Midbrain (tissue), 1 donor: ENCODE measurements at regions not wholly inside any gene's neighbourhood (a gene's known extent, or its start where the extent isn't known, plus 50 kb on each side); places are given as distances from the start of the nearest gene placed in this dataset.
A peak's percentile ranks its signal among the peaks of the same experiment; 100 is the strongest.

Experiments used
- DNase-seq: peaks from one replicate; lab custom pipeline; 2025; lab: John Stamatoyannopoulos, UW

GRCh38 chr13:94968757-94969086, 256.4 kb upstream of the SOX21 start:
- no peak for DNase-seq

DNA sequence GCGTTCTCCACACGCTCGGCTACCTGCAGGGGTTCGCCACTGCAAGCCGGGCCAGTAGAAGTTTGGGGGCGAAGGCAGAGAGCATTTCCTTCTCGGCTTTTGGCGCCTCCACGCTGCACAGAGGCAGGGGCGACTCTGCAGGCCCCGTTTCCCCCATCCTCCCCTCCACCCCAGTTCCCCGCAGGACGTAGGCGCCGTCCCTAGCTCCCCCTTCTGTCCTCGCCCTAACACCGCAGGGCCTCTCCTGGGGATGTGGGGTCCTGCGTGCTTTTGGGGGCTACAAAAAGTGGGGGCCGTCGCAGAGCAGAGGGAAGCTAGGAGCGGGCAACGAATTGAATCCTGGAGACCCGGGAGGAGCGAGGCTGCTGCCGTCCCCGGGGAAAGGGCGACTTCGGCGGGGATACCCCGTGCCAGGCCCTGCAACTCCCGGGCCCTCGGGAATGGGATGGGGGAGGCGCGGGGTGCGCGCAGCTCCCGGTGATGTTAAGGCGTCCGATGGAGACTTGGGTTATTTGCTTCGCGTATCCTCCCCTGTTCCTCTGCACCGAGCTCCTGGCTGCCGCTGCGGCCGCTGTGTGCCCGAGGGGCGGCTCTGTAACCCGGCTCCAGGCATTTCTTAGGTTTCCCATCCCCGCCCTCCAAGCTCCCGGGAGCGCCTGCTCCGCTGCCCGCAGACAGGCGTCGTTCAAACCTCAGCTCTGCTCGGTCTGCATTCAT, 255.9 kb upstream of the SOX21 start:
- peak; percentile 47 for DNase-seq

- DNase-seq, result peak; percentile 46
Measured at GRCh38 chr13:94967183-94968039, 255.1 kb upstream of the SOX21 start.

GRCh38 chr13:94966422-94966955, 254.1 kb upstream of the SOX21 start:
- DNase-seq, result no peak

- peak; percentile 7 for DNase-seq
Measured at GRCh38 chr13:94959626-94960025, 247.3 kb upstream of the SOX21 start.

DNA sequence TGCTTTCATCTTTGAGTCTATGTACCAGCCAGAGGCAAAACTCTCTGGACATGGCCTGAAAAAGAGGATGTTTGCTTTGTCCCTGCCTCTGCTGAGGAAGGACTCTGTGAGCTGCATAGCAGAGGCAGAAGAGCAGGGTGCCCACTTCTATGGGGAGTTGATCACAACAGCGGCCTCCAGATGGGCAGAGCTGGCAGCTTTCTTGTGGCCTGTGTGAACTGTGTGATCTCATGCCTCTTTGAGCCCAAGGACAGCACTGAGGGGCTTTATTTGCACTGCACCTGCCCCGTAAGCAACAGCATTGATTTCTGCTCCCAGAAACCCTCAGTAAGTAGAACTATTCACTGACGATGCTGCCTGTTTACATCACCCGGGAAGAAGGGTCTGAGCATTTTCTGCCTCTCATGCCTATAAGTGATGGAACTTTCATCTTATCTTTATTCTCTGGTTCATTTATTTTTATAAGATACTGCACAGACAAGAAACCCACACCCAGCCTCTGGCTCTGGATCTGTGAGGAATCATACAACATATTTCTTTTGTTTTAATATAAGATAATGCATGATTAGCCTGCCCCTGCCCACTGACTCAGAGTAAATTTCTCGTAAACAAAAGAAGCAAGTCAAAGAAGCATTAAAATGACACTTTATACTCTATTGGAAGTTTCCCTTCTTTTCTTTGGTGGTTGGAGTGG, 244.2 kb upstream of the SOX21 start:
- DNase-seq, result peak; percentile 6

- no peak for DNase-seq
Measured at GRCh38 chr13:94952787-94953186, 240.4 kb upstream of the SOX21 start.

GRCh38 chr13:94950303-94950702, 238.0 kb upstream of the SOX21 start:
- DNase-seq, result no peak

DNA sequence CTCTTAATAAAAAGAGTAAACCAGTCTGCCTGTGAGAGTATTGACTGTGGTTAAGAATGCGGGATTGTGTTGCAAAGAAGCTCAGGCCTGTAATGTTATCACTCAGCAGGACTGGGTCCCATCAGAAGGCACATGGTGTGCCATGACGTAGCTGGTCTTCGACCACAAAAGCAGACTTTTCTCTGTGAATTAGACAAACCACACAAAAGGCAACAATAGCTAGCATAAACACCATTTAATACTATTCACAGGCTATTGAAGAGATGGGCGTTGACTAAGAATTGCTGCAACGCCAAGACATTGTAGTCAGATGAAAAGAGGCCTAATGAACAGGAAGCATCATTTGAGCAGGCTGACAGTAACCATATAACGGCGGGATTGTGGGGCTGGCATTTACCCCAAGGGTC, 235.6 kb upstream of the SOX21 start:
- DNase-seq, result peak; percentile 29

GRCh38 chr13:94947392-94947791, 235.0 kb upstream of the SOX21 start:
- DNase-seq, result no peak

GRCh38 chr13:94946039-94946438, 233.7 kb upstream of the SOX21 start:
- DNase-seq, result no peak

GRCh38 chr13:94938124-94938523, 225.8 kb upstream of the SOX21 start:
- no peak for DNase-seq

DNA sequence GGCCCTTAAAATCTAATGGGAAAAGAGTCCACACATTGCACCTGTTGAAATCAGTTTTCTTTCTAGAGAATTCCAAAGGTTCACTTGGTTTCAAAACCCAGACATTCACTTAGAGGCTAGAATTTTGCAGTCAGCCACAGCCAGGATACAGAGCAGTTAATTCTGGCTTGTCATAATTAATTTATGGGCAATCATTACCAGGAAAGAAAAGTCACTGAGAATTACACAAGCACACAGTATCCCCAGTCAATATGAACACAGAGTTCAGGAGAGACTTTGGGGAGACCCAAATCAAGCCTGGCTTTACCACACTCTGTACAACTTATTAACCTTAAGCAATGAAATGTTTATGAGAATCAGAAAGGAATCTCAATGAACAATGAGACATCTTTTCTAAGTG, 224.3 kb upstream of the SOX21 start:
- no peak for DNase-seq

GRCh38 chr13:94933936-94934335, 221.6 kb upstream of the SOX21 start:
- DNase-seq, result no peak

DNA sequence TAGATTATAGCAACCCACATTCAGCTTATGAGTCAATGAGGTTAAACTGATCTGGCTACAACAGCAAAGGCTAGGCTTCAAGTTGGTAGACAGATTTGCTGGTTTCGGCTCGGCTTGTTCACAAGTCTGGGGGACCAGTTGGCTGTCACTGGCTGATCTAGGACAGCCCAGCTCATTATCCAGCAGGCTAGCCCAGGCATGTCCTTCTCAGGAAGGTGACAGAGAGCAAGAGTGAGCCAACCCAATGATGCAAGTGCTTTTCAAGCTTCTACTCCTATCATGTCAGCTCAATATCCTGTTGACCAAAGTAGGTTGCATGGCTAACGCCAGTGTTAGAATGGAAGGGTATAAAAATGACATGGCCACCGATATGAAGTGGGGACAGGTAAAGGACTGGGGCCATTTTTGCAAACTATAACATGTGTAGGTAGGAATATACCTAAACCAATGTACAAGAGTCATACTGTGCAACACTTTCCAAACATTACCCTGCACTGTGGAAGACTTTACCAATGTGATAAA, 220.9 kb upstream of the SOX21 start:
- DNase-seq, result no peak

DNA sequence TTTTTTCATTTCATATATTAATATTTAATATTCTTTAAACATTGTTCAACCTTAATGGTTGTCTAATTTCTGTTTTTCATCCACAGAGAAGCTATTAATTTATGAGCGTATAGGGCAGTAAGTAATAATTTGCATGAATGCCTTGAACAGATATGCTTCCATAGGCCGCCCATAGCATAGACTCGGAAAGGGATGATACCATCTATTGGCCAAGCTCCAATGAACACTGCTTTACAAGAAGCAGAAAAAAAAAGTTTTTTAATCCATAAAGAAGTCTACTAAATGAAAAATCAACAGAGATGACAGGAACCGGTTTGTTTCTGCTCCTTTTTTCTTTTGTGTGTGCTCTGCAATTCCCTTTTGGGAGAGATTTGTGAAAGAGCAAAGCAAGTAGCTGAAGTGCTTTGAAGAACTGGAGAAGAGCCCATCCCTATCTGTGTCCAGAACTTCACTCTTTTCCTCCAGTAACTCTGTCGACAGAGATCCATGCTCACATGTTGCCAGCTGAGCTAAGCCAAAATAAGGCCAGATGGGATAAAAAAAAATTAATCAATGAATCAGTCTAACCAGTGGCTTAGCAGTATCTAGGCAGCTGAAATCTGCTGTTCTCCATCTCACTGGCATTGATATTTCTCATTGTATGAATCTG, 215.9 kb upstream of the SOX21 start:
- DNase-seq, result no peak

GRCh38 chr13:94925263-94925662, 212.9 kb upstream of the SOX21 start:
- DNase-seq, result no peak

GRCh38 chr13:94921181-94921580, 208.8 kb upstream of the SOX21 start:
- DNase-seq, result no peak

- no peak for DNase-seq
Measured at GRCh38 chr13:94920578-94920977, 208.2 kb upstream of the SOX21 start.

- no peak for DNase-seq
Measured at GRCh38 chr13:94917824-94918223, 205.5 kb upstream of the SOX21 start.

DNA sequence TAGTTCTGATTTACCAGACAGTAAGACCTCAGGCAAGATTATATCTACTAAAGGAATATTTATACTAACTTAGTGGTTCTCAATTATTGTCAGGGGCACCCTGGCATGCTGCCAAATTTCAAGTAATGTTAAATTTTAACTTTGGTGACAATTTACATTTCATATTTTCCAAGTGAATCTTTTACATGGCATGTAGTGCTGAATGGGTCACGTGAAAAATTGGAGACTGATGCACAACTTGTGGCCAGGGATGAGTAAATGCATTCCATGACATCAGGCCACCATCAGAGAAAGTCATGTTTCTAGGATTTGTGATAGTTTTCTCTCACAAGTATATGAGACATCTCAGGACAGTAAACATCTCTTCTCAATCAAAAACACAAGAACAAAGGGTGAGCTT, 202.6 kb upstream of the SOX21 start:
- DNase-seq, result no peak

DNA sequence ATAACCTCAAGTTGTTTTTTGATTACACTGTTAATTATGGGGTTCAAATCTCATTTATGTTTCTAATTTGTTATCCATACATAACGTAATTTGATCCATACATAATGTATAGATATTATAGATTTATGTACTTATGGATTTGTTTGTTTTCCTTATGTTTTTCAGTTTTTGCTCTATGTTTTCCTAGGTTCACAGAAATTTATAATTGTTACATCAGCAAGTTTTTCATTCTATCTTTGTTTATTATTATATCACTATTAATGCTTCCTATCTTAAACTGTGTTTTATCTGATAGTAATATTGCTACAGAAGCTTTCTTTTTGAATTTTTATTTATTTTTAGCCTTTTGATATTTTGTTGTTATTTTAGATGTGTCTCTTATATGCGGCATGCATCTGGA, 194.3 kb upstream of the SOX21 start:
- no peak for DNase-seq
